ENCODE measurements at regions not wholly inside any gene's neighbourhood (a gene's known extent, or its start where the extent isn't known, plus 50 kb on each side); places are given as distances from the start of the nearest gene placed in this dataset.
A peak's percentile ranks its signal among the peaks of the same experiment; 100 is the strongest.

DNA sequence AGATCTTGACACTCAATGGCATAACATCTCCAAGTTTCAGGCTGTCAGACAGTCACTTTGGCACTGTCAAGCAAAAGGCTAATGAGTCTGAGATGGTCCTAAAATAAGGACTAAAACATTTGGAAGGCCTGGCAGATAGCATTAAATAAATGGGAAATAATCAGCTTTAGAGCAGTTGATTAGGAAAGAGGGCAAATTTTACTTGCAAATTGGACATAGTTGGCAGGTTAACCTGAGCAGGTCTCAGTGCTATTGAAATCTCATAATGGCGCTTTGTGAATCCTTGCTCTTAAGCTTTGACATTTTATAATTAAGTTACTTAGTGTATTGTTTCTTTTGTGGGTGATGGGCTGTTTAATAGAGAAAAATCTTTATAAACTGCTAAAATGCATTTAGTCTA lies 1003.1 kb upstream of the GBE1 start:
- Histone ChIP-seq H3K4me3 (ENCODE audit: low read length in 3 of 3) (no peak overlapping the region), H3K9ac (ENCODE audit: low read length in 3 of 3) (no peak overlapping the region), H3K27me3 (ENCODE audit: control insufficient read depth, insufficient read depth, low read length) (no peaks in the 10 kb centered on the region), H3K4me1 (ENCODE audit: control insufficient read depth in 2 of 3, insufficient read depth in 2 of 3, low read depth in 1 of 3, low read length in 3 of 3) (no peaks in the 10 kb centered on the region), H3K9me3 (ENCODE audit: control insufficient read depth in 2 of 3, insufficient read depth in 1 of 3, low read length in 3 of 3) (no peaks in the 10 kb centered on the region), H3K36me3 (ENCODE audit: control insufficient read depth in 2 of 3, insufficient read depth in 3 of 3, low read length in 3 of 3) (no peaks in the 10 kb centered on the region), H3K27ac (ENCODE audit: low read depth in 2 of 2, low read length in 2 of 2) (no peak overlapping the region)
- no peak for DNase-seq
- intact Hi-C loops (cut with DNase I), result no loop called here
- TF ChIP-seq, protein P1, sequence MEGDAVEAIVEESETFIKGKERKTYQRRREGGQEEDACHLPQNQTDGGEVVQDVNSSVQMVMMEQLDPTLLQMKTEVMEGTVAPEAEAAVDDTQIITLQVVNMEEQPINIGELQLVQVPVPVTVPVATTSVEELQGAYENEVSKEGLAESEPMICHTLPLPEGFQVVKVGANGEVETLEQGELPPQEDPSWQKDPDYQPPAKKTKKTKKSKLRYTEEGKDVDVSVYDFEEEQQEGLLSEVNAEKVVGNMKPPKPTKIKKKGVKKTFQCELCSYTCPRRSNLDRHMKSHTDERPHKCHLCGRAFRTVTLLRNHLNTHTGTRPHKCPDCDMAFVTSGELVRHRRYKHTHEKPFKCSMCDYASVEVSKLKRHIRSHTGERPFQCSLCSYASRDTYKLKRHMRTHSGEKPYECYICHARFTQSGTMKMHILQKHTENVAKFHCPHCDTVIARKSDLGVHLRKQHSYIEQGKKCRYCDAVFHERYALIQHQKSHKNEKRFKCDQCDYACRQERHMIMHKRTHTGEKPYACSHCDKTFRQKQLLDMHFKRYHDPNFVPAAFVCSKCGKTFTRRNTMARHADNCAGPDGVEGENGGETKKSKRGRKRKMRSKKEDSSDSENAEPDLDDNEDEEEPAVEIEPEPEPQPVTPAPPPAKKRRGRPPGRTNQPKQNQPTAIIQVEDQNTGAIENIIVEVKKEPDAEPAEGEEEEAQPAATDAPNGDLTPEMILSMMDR (IDR thresholded peaks at IDR 0.05; ENCODE audit: borderline replicate concordance, extremely low read depth, insufficient read depth), result no peak
- FAIRE-seq, result no peak

DNA sequence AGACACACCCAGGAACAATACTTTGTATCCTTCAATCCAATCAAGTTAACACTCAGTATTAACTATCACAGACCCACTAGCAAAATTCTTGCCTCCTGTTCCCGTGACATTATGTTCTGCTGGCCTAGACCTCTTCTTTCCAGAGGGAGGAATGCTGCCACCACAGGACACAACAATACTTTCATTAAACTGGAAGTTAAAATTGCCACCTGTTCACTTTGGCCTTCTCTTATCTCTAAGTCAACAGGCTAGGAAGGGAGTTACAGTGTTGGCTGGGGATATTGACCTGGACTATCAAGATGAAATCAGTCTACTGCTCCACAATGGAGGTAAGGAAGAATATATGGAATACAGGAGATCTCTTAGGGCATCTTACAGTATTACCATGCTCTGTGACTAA lies 1000.4 kb upstream of the GBE1 start:
- H3K36me3 ChIP-seq (ENCODE audit: control insufficient read depth in 2 of 3, insufficient read depth in 3 of 3, low read length in 3 of 3), result no peaks in the 10 kb centered on the region
- DNase-seq (no peak), FAIRE-seq (no peak)
- intact Hi-C loops (cut with DNase I), result no loop called here
- no peak overlapping the region for H3K9ac ChIP-seq (ENCODE audit: low read length in 3 of 3)
- no peaks in the 10 kb centered on the region for H3K4me1 ChIP-seq (ENCODE audit: control insufficient read depth in 2 of 3, insufficient read depth in 2 of 3, low read depth in 1 of 3, low read length in 3 of 3)
- H3K27ac ChIP-seq (ENCODE audit: low read depth in 2 of 2, low read length in 2 of 2), result no peak overlapping the region
- TF ChIP-seq, protein P1 (IDR thresholded peaks at IDR 0.05; ENCODE audit: borderline replicate concordance, extremely low read depth, insufficient read depth), result no peak
- no peaks in the 10 kb centered on the region for H3K27me3 ChIP-seq (ENCODE audit: control insufficient read depth, insufficient read depth, low read length)
- H3K4me3 ChIP-seq (ENCODE audit: low read length in 3 of 3), result no peak overlapping the region
- no peaks in the 10 kb centered on the region for H3K9me3 ChIP-seq (ENCODE audit: control insufficient read depth in 2 of 3, insufficient read depth in 1 of 3, low read length in 3 of 3)

DNA sequence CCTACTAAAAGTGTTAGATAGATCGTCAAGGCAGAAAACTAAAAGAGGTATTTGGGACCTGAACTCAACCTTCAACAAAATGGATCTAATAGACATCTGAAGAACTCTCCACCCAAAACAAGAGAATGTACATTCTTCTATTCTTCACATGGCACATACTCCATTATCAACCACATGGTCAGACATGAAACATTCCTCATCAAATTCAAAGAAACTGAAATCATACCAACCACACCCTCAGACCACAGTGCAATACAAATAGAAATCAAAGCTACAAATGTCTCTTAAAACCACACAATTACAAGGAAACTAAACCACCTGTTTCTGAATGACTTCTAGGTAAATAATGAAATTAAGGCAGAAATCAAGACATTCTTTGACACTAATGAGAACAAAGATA lies 984.1 kb upstream of the GBE1 start:
- H3K4me3 ChIP-seq (ENCODE audit: low read length in 3 of 3), result no peak overlapping the region
- no peak overlapping the region for H3K27ac ChIP-seq (ENCODE audit: low read depth in 2 of 2, low read length in 2 of 2)
- H3K9me3 ChIP-seq (ENCODE audit: control insufficient read depth in 2 of 3, insufficient read depth in 1 of 3, low read length in 3 of 3), result no peaks in the 10 kb centered on the region
- intact Hi-C loops (cut with DNase I), result no loop called here
- FAIRE-seq (no peak), DNase-seq (no peak)
- TF ChIP-seq, protein P1 (IDR thresholded peaks at IDR 0.05; ENCODE audit: borderline replicate concordance, extremely low read depth, insufficient read depth), result no peak
- H3K36me3 ChIP-seq (ENCODE audit: control insufficient read depth in 2 of 3, insufficient read depth in 3 of 3, low read length in 3 of 3), result no peaks in the 10 kb centered on the region
- H3K9ac ChIP-seq (ENCODE audit: low read length in 3 of 3), result no peak overlapping the region
- H3K27me3 ChIP-seq (ENCODE audit: control insufficient read depth, insufficient read depth, low read length), result no peaks in the 10 kb centered on the region
- no peaks in the 10 kb centered on the region for H3K4me1 ChIP-seq (ENCODE audit: control insufficient read depth in 2 of 3, insufficient read depth in 2 of 3, low read depth in 1 of 3, low read length in 3 of 3)

DNA sequence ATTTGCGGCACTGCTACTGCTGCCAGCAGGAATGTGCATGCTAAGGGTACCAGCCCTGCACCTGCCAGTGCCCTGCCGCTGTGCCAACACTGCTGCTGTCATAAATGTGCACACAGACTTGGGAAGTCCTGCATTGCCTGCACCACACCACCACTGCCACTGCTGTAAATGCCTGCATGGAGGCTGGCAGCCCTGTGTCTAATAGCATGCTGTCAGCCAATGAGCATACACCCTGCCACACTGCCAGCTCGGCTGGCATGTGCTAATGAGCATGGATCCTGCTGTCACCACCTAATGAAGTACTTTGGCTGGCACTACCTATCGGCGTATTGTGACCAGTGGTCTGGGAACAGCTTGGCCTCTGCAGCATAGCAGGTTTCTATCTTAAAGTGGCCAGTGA lies 981.8 kb upstream of the GBE1 start:
- FAIRE-seq, result no peak
- Histone ChIP-seq H3K36me3 (ENCODE audit: control insufficient read depth in 2 of 3, insufficient read depth in 3 of 3, low read length in 3 of 3) (no peaks in the 10 kb centered on the region), H3K27ac (ENCODE audit: low read depth in 2 of 2, low read length in 2 of 2) (no peak overlapping the region), H3K27me3 (ENCODE audit: control insufficient read depth, insufficient read depth, low read length) (no peaks in the 10 kb centered on the region), H3K9me3 (ENCODE audit: control insufficient read depth in 2 of 3, insufficient read depth in 1 of 3, low read length in 3 of 3) (no peaks in the 10 kb centered on the region), H3K4me3 (ENCODE audit: low read length in 3 of 3) (no peak overlapping the region), H3K4me1 (ENCODE audit: control insufficient read depth in 2 of 3, insufficient read depth in 2 of 3, low read depth in 1 of 3, low read length in 3 of 3) (no peaks in the 10 kb centered on the region), H3K9ac (ENCODE audit: low read length in 3 of 3) (no peak overlapping the region)
- intact Hi-C loops (cut with DNase I), result no loop called here
- TF ChIP-seq, protein P1 (IDR thresholded peaks at IDR 0.05; ENCODE audit: borderline replicate concordance, extremely low read depth, insufficient read depth), result no peak
- DNase-seq, result peak in 1 of 5 donors; percentile 46
